Large intestine (tissue), 3 donors: ENCODE measurements at regions not wholly inside any gene's neighbourhood (a gene's known extent, or its start where the extent isn't known, plus 50 kb on each side); places are given as distances from the start of the nearest gene placed in this dataset.
"Not testable (repeated sequence)": the region's sequence is repeated elsewhere in the genome, so short reads cannot be mapped to it uniquely, and the experiment has no call there.

Experiments used
- DNase-seq, 2 donors: peaks; one replicate each; pipeline versions ENCODE4 v3.0.0 to v3.0.0-alpha.2; 2013
- H3K27ac ChIP-seq: one replicate; pipeline ENCODE4 v1.5.1; 2013; ENCODE audit warnings: low read length
- H3K27me3 ChIP-seq: 2 replicates; pipeline ENCODE4 v1.6.1; 2013; ENCODE audit warnings: low read length; ENCODE audit not compliant: control insufficient read depth, insufficient read depth
- H3K36me3 ChIP-seq: 2 replicates; pipeline ENCODE4 v1.6.1; 2013; ENCODE audit warnings: low read length; ENCODE audit not compliant: control insufficient read depth, insufficient read depth
- H3K4me1 ChIP-seq: one replicate; pipeline ENCODE4 v1.6.1; 2013; ENCODE audit warnings: low read length; ENCODE audit not compliant: control insufficient read depth, insufficient read depth
- H3K4me3 ChIP-seq: one replicate; pipeline ENCODE4 v1.5.1; 2013; ENCODE audit warnings: low read length
- H3K9me3 ChIP-seq: one replicate; pipeline ENCODE4 v1.6.1; 2013; ENCODE audit warnings: mild to moderate bottlenecking, low read depth, low read length, moderate library complexity; ENCODE audit not compliant: control insufficient read depth
- WGBS: methylation state at CpG from one replicate; pipeline ENCODE4 v1.1.5; 2013; ENCODE audit warnings: low lambda C conversion rate; ENCODE audit not compliant: insufficient coverage; 5-methylcytosine and 5-hydroxymethylcytosine counted together

DNA sequence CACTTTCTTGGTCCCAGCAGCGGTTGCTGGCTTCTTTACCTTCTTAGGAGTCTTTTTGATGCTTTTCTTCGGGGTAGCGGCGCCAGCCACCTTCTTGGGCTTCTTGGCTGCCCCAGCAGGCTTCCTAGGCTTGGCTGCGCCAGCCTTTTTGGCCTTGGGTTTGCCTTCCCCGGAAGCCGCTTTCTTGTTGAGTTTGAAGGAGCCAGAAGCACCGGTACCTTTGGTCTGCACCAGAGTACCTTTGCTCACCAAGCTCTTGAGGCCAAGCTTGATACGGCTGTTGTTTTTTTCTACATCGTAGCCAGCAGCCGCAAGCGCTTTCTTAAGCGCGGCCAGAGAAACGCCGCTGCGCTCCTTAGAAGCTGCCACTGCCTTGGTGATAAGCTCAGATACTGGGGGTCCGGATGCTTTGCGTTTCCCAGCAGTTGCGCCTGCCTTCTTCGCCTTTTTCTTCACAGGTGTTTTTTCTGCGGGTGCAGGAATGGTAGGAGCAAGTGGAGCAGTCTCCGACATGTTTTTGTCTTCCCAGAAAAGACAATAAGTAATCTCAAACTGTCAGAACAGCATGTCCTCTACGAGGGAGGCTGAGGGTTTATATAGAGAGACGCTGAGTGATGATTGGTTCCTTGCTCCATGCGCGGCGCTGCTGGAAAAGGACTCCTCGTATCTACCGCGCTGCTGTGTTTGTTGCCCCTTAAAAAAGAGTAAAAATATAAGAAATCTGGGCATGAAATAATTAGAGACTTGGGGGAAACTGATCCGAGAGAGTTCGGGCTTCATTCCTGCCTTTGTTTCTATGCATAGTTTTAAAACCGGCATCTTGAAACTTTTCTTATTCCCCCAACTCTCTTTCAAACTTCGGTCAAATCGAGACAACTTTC is 130.3 kb upstream of the BTN3A2 start:
- Histone ChIP-seq H3K27ac (peak overlapping the region; percentile 92), H3K4me1 (peaks cover 15% of the 10 kb centered on the region), H3K36me3 (no peaks in the 10 kb centered on the region), H3K4me3 (peak overlapping the region; percentile 76), H3K9me3 (no peaks in the 10 kb centered on the region), H3K27me3 (no peaks in the 10 kb centered on the region)
- DNase-seq, result peak; percentile 88 to 96
- 5% methylated on average over 10 of the region's 36 CpGs for WGBS

GRCh38 chr6:26235302-26235670 is 129.7 kb upstream of the BTN3A2 start:
- WGBS, result 11% methylated on average over 3 of the region's 3 CpGs
- H3K36me3 ChIP-seq, result no peaks in the 10 kb centered on the region
- DNase-seq, result no peak
- no peaks in the 10 kb centered on the region for H3K9me3 ChIP-seq
- peak overlapping the region; percentile 92 for H3K27ac ChIP-seq
- peak overlapping the region; percentile 76 for H3K4me3 ChIP-seq
- H3K4me1 ChIP-seq, result peaks cover 15% of the 10 kb centered on the region
- H3K27me3 ChIP-seq, result no peaks in the 10 kb centered on the region

GRCh38 chr6:26239415-26239814 is 125.6 kb upstream of the BTN3A2 start:
- not testable (repeated sequence) for H3K27ac ChIP-seq, H3K4me3 ChIP-seq, H3K27me3 ChIP-seq, DNase-seq, H3K36me3 ChIP-seq, H3K9me3 ChIP-seq
- peaks cover 18% of the 10 kb centered on the region for H3K4me1 ChIP-seq
- 100% methylated on average over 3 of the region's 18 CpGs for WGBS

GRCh38 chr6:26240157-26241032 is 124.6 kb upstream of the BTN3A2 start:
- 3% methylated on average over 7 of the region's 49 CpGs for WGBS
- Histone ChIP-seq H3K4me1 (peaks cover 21% of the 10 kb centered on the region), H3K27me3 (no peaks in the 10 kb centered on the region), H3K9me3 (no peaks in the 10 kb centered on the region), H3K4me3 (peak overlapping the region; percentile 83), H3K27ac (peak overlapping the region; percentile 96), H3K36me3 (no peaks in the 10 kb centered on the region)
- peak; percentile 88 to 95 for DNase-seq

DNA sequence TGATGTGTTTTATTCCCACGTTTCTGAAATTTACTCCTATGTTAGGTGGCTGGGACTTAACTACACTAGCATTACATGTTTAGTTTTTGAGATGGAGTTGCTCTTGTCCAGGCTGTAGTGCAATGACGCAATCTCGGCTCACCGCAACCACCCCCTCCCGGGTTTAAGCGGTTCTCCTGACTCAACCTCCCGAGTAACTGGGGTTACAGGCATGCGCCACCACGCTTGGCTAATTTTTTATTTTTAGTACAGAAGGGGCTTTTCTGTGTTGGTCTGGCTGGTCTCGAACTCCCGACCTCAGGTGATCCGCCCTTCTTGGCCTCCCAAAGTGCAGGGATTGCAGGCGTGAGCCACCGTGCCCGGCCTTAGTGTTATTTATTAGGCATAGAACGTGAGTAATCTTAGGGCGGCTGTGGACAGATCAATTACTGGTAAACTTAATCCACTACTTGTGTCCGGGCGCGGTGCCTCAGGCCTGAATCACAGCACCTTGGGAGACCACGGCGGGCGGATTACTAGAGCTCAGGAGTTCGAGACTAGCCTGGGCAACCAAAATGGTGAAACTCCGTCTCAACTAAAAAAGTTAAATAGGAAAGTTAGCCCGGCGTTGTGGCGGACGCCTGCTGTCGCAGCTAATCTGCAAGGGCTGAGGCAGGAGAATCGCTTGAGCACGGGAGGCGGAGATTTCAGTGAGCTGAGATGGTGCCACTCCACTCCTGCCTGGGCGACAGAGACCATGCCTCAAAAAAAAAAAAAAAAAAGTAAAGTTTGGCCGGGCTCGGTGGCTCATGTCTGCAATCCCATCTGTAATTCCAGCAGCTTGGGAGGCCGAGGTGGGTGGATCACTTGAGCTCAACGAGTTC is 123.7 kb upstream of the BTN3A2 start:
- no peaks in the 10 kb centered on the region for H3K9me3 ChIP-seq
- H3K36me3 ChIP-seq, result no peaks in the 10 kb centered on the region
- H3K4me1 ChIP-seq, result peaks cover 22% of the 10 kb centered on the region
- no CpG with 5 or more reads among the region's 38 CpGs for WGBS
- H3K4me3 ChIP-seq, result peak overlapping the region; percentile 83
- peak overlapping the region; percentile 96 for H3K27ac ChIP-seq
- no peak for DNase-seq
- H3K27me3 ChIP-seq, result no peaks in the 10 kb centered on the region

- Histone ChIP-seq H3K36me3 (no peaks in the 10 kb centered on the region), H3K27me3 (no peaks in the 10 kb centered on the region), H3K27ac (peak overlapping the region; percentile 96), H3K9me3 (peaks cover 4% of the 10 kb centered on the region), H3K4me3 (no peak overlapping the region), H3K4me1 (peaks cover 22% of the 10 kb centered on the region)
- no CpG with 5 or more reads among the region's 2 CpGs for WGBS
- peak; percentile 92 to 97 for DNase-seq
These were observed 121.9 kb upstream of the BTN3A2 start for GRCh38 chr6:26243132-26243531.

DNA sequence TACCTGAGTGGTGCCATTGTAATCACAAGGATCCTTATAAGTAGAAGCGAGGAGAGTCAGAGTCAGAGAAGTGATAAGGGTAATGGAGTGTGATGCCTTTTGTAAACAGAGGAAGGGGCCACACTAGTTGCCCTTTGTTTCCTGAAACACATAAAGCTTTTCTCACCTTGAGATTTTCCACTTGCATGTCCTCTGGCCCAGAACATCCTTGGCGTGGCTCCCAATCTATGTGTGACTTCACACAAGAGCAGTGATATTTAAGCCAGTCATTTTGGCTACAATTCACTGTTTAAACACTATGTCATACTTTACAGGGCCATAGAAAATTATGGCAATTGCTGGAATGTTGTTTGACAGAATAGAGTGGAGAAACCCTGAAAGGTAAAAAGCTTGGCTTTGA is 121.2 kb upstream of the BTN3A2 start:
- H3K4me3 ChIP-seq, result no peak overlapping the region
- no peaks in the 10 kb centered on the region for H3K27me3 ChIP-seq
- no CpG with 5 or more reads among the region's 2 CpGs for WGBS
- DNase-seq, result peak in 1 of 2 donors; percentile 78
- H3K4me1 ChIP-seq, result peaks cover 22% of the 10 kb centered on the region
- peak overlapping the region; percentile 96 for H3K27ac ChIP-seq
- no peaks in the 10 kb centered on the region for H3K36me3 ChIP-seq
- H3K9me3 ChIP-seq, result peaks cover 4% of the 10 kb centered on the region

DNA sequence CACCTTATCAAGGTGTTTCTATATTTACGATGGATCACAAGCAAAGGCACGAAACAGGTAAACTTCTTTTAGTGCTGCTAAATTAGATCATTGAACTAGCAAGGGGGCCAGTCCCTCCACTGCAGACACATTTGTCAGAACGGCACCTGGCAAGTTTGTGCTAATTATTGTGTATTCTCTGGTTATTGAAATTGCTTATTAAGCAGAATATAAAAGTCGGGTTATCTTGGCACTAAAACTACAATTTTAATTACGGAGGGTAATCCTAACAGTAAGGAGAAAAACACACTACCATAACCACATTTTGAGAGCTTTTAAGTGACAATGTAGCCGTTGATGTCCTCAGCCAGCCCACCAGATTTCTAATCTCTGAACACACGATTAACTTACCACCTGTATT is 118.9 kb upstream of the BTN3A2 start:
- no peaks in the 10 kb centered on the region for H3K36me3 ChIP-seq
- peaks cover 4% of the 10 kb centered on the region for H3K9me3 ChIP-seq
- DNase-seq, result no peak
- H3K27ac ChIP-seq, result no peak overlapping the region
- H3K27me3 ChIP-seq, result no peaks in the 10 kb centered on the region
- H3K4me3 ChIP-seq, result no peak overlapping the region
- 81% methylated on average over 3 of the region's 7 CpGs for WGBS
- peaks cover 20% of the 10 kb centered on the region for H3K4me1 ChIP-seq

DNA sequence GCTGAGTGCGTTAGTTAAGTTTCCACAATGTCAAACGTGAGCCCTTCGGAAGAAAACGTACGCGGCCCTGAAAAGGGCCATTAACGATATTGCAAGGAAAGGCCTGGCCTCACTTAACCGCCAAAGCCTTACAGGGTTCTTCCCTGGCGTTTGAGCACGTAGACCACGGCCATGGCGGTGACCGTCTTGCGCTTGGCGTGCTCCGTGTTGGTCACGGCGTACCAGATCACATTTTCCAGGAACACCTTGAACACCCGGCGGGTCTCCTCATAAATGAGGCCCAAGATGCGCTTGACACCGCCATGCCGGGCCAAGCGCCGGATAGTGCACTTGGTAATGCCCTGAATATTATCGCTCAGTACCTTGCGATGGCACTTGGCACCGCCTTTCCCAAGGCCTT is 118.4 kb upstream of the BTN3A2 start:
- Histone ChIP-seq H3K27me3 (no peaks in the 10 kb centered on the region), H3K4me3 (no peak overlapping the region), H3K27ac (no peak overlapping the region), H3K4me1 (peaks cover 16% of the 10 kb centered on the region), H3K9me3 (peaks cover 4% of the 10 kb centered on the region), H3K36me3 (no peaks in the 10 kb centered on the region)
- WGBS, result no CpG with 5 or more reads among the region's 28 CpGs
- no peak for DNase-seq

DNA sequence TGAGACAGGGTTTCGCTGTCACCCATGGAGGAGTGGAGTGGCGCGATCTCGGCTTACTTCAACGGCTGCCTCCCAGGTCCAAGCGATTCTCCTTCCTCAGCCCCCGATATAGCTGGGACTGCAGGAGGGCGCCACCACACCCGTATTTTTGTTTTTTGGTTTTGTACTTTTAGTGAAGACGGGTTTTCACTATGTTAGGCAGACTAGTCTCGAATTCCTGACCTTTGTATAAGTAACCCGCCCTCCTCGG is 115.4 kb upstream of the BTN3A2 start:
- Histone ChIP-seq H3K4me1 (peaks cover 5% of the 10 kb centered on the region), H3K4me3 (peak overlapping the region; percentile 78), H3K27ac (peak overlapping the region; percentile 91), H3K27me3 (no peaks in the 10 kb centered on the region), H3K9me3 (peaks cover 4% of the 10 kb centered on the region), H3K36me3 (no peaks in the 10 kb centered on the region)
- no CpG with 5 or more reads among the region's 13 CpGs for WGBS
- peak in 1 of 2 donors; percentile 83 for DNase-seq
